Fibroblast of skin of left biceps (primary cell): ENCODE measurements at regions not wholly inside any gene's neighbourhood (a gene's known extent, or its start where the extent isn't known, plus 50 kb on each side); places are given as distances from the start of the nearest gene placed in this dataset.

ENCODE experiments used
- DNase-seq, 2 experiments: peaks; one replicate each; pipeline ENCODE4 v3.0.0-alpha.2; 2013; ENCODE audit warnings: low read depth in 2 of 2

GRCh38 chr6:19153270-19153980, 683.7 kb upstream of the ID4 start:
- peak; percentile 81 to 85 for DNase-seq

- DNase-seq: no peak
These were observed 683.2 kb upstream of the ID4 start for GRCh38 chr6:19153981-19154295.

GRCh38 chr6:19156443-19156842, 680.7 kb upstream of the ID4 start:
- no peak for DNase-seq

- DNase-seq: no peak
These were observed 679.7 kb upstream of the ID4 start for GRCh38 chr6:19157486-19157885.

- DNase-seq: no peak
These were observed 678.6 kb upstream of the ID4 start for GRCh38 chr6:19158586-19158985.

- DNase-seq: peak; percentile 74 to 78
These were observed 678.1 kb upstream of the ID4 start for GRCh38 chr6:19159089-19159488.

- DNase-seq: no peak
These were observed 677.6 kb upstream of the ID4 start for GRCh38 chr6:19159561-19159960.

- no peak for DNase-seq
These were observed 677.0 kb upstream of the ID4 start for GRCh38 chr6:19160081-19160730.

- DNase-seq: no peak
These were observed 669.9 kb upstream of the ID4 start for GRCh38 chr6:19167251-19167650.

- no peak for DNase-seq
These were observed 667.8 kb upstream of the ID4 start for GRCh38 chr6:19169366-19169765.

GRCh38 chr6:19175023-19175422, 662.1 kb upstream of the ID4 start:
- DNase-seq: no peak

- DNase-seq: no peak
These were observed 656.7 kb upstream of the ID4 start for GRCh38 chr6:19180348-19181072.

GRCh38 chr6:19181211-19181610, 656.0 kb upstream of the ID4 start:
- DNase-seq: no peak

- DNase-seq: no peak
These were observed 643.5 kb upstream of the ID4 start for GRCh38 chr6:19193624-19194023.

GRCh38 chr6:19204445-19204844, 632.7 kb upstream of the ID4 start:
- DNase-seq: no peak

GRCh38 chr6:19205076-19205475, 632.1 kb upstream of the ID4 start:
- DNase-seq: no peak

GRCh38 chr6:19209202-19209601, 628.0 kb upstream of the ID4 start:
- DNase-seq: no peak

GRCh38 chr6:19210849-19211590, 626.1 kb upstream of the ID4 start:
- no peak for DNase-seq

GRCh38 chr6:19214231-19214630, 622.9 kb upstream of the ID4 start:
- DNase-seq: no peak

- DNase-seq: no peak
These were observed 617.2 kb upstream of the ID4 start for GRCh38 chr6:19219931-19220330.

GRCh38 chr6:19231878-19232561, 605.1 kb upstream of the ID4 start:
- no peak for DNase-seq

- no peak for DNase-seq
These were observed 591.5 kb upstream of the ID4 start for GRCh38 chr6:19245656-19246055.
